PC-3 (cell line): ENCODE measurements at regions not wholly inside any gene's neighbourhood (a gene's known extent, or its start where the extent isn't known, plus 50 kb on each side); places are given as distances from the start of the nearest gene placed in this dataset.

Experiments
- CTCF ChIP-seq: fragments of 300-600 bp; sonication (generic); conservative IDR thresholded peaks from 2 replicates; pipeline ENCODE4 v1.5.1; 2017; ENCODE audit warnings: antibody characterized with exemption, low read depth, mild to moderate bottlenecking, low read length
- EZH2 ChIP-seq: fragments of 300-600 bp; sonication (generic); IDR thresholded peaks from one replicate; pipeline ENCODE4 v1.6.1; 2017; ENCODE audit warnings: antibody characterized with exemption, mild to moderate bottlenecking, low read length; ENCODE audit not compliant: unreplicated experiment

GRCh38 chr21:16201718-16202117 lies 471.9 kb downstream of the USP25 start:
- TF ChIP-seq CTCF = no peak
- TF ChIP-seq EZH2 = no peak
